SIG-M5 treated with dmso at 0.1 percent for 504 hours (cell line): ENCODE measurements at regions not wholly inside any gene's neighbourhood (a gene's known extent, or its start where the extent isn't known, plus 50 kb on each side); places are given as distances from the start of the nearest gene placed in this dataset.

Source experiments
- DNase-seq: peaks from one replicate; lab custom pipeline; 2025; ENCODE audit not compliant: unreplicated experiment; lab: John Stamatoyannopoulos, UW

DNA sequence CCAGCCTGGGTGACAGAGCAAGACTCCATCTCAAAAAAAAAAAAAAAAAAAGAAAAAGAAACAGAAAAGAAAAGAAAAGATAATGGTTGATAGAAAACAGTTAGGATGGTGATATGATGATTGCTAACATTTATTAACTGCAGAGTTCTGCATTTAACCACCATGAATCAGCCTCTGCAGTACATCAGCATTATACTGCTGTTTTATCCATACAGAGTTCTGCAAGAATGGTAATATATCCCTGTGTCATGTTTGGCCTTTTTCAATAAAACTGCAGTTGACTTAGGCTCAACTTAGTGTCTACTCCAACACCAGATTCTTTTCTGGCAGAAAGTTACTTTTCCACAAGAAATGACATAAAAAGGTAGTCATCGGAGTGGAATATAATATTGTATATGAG, 62.6 kb downstream of the DUSP6 start:
- DNase-seq = no peak

DNA sequence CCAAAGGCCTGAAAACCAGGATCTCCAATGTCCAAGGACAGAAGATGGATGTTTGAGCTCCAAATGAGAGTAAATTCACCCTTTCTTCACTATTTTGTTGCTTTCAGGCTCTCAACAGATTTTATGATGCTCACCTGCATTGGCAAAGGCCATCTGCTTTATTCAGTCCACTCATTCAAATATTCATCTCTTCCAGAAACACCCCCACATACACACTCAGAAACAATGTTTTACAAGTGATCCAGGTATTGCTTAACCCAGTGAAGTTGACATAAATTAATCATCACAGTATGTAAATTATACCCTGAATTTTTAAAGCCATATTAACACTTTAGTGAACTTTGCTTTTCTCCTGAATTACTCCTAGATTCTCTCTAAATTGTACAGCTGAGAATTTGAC, 63.3 kb downstream of the DUSP6 start:
- no peak for DNase-seq

DNA sequence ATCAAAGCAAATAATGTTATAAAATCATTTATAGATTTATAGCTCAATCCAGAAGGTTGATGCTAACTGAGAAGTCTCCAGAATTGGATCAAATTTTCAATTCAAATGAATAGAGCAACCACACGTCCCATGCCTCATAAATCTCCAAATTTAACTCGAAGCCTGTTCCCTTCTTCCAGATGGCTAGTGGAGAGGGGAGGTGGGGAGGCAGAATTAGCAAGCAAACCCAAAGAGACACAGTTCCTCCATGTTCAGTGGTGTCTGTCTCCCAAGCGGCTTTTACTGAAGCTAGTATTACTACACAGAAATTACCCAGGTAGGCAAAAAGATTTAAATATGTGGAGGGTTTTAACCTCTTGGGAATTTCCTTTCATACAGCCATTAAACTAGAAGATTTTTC, 65.8 kb downstream of the DUSP6 start:
- no peak for DNase-seq

GRCh38 chr12:89281539-89281867, 70.8 kb downstream of the DUSP6 start:
- no peak for DNase-seq

GRCh38 chr12:89280833-89281538, 71.3 kb downstream of the DUSP6 start:
- peak; percentile 22 for DNase-seq

DNA sequence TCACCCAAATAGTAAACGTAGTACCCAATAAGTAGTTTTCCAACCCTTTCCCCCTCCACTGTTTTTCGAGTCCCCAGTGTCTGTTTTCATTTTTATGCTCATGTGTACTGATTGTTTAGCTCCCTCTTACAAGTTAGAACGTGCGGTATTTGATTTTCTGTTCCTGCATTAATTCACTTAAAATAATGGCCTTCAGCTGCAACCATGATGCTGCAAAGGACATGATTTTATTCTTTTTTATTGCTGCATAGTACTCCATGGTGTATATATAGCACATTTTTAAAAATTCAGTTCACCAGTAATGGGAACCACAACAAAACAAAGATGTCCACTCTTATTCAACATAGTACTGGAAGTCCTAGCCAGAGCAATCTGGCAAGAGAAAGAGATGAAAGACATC, 72.8 kb downstream of the DUSP6 start:
- no peak for DNase-seq

GRCh38 chr12:89278862-89279261, 73.4 kb downstream of the DUSP6 start:
- DNase-seq = no peak

GRCh38 chr12:89278169-89278568, 74.1 kb downstream of the DUSP6 start:
- DNase-seq = no peak

GRCh38 chr12:89276860-89277259, 75.4 kb downstream of the DUSP6 start:
- DNase-seq = no peak

- DNase-seq = no peak
Measured at GRCh38 chr12:89273525-89273924, 78.8 kb downstream of the DUSP6 start.

DNA sequence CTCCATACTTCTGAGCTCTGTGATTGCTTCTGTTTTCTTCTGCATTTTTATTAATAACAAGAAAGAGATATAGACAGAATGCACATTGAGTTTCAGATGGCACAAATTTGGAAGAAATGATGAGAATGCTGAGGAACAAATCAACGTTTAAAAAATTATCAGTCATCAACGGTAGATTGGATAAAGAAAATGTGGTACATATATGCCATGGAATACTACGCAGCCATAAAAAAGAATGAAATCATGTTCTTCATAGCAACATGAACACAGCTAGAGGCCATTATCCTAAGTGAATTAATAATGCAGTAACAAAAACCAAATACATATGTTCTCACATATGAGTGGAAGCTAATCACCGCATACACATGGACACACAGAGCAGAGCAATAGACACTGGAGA, 81.8 kb downstream of the DUSP6 start:
- no peak for DNase-seq

GRCh38 chr12:89269174-89269573, 83.1 kb downstream of the DUSP6 start:
- DNase-seq = no peak

GRCh38 chr12:89267404-89267803, 84.9 kb downstream of the DUSP6 start:
- no peak for DNase-seq

- DNase-seq = peak; percentile 14
Measured at GRCh38 chr12:89266574-89267188, 85.6 kb downstream of the DUSP6 start.

- no peak for DNase-seq
Measured at GRCh38 chr12:89264837-89265236, 87.5 kb downstream of the DUSP6 start.

- no peak for DNase-seq
Measured at GRCh38 chr12:89263900-89264299, 88.4 kb downstream of the DUSP6 start.

DNA sequence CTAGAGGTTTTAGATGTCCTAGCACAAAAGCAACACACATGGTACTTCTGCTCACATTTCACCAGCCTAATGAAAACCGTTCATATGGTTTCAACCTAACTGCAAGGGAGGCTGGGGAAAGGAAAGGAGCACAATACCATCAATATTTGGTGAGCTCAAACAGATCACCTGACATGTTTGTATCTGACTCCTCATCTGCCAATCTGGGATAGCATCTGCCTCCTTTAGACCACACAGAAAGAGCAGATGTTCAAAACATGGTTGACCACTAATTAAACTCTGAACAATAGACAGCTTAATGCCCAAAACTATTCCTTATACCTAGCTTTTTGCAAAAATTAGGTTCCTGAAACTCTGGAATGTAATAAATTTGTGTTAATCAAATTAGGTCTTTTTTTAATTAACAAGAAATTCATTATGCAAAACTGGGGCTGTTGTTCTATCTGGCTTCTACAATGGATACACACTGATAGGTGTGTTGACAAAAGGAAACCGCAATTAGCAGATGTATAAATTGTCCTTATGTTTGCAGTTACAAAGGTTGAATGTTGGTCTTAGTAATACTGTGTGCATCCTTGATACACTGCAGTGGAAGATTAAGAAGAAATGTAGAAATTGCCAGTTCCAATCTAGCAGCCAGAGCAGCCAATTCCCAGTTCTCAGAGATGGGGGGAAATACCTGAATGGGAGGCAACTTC, 89.3 kb downstream of the DUSP6 start:
- no peak for DNase-seq

GRCh38 chr12:89261982-89262381, 90.3 kb downstream of the DUSP6 start:
- DNase-seq = no peak

DNA sequence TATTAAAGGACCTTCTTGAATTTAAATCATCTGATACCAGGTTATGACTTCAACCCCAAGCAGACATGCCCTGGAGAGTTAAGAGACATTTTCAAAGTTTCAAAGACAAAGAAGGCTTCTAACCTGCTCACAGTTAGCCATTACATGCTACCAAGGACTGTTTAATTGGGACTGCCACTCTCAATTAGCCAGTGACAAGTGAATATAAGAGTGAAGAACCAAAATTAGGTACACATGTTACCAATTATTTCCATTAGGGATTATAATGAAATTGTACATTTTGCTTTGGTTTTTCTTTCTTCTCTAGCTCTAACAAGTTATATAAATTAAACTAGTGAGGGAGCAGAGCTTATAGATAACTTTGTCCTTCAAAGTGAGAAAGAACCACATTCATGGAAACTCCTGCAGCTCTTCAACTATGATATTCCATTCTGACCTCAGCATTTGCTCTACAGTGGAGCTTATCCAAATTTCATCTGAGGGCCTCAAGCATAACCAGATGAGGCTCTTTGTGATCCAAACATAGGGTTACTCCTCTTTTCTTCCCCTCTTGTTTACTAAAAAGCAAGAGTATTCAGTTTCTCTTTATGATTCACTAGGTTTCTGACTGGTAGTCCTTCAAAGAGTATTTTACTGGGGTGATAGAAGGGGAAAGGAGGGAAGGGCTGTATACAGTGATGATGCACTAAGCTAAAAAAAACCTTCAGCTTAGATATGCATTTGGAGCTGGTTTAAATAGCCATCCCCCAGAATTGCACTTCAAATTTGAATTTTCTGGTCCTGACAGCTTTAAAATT, 91.3 kb downstream of the DUSP6 start:
- no peak for DNase-seq

- DNase-seq = no peak
Measured at GRCh38 chr12:89259821-89260220, 92.5 kb downstream of the DUSP6 start.

DNA sequence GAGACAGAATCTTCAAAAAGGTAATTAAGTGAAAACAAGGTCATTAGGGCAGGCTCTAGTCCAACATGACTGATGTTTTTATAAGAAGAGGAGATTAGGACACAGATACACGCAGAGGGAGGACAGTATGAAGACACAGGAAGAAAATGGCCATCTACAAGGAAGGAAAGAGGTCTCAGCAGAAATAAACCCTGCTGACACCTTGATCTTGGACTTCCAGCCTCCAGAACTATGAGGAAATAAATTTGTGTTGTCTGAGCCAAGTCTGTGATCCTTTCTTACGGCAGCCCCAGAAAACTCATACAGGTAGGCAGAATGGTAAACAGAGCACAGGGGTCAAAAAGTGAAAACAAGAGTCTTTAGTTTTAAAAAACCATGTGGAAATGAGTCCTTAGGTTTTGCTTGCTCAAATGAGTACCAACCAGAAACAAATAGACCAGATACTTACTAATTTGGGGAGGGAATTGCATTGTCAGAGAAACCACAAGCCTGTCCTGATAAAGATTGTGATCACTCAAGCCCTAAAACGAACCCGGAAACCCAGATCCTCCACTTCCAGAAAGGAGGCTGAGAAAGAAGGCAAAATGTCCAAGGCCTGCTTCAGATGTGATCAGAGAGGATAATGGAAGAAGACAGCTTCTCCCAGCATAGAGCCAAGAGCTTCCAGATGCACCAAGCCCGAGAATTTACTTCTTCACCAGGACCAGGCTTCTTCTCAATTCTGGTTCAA, 93.9 kb downstream of the DUSP6 start:
- no peak for DNase-seq
